ENCODE measurements at regions not wholly inside any gene's neighbourhood (a gene's known extent, or its start where the extent isn't known, plus 50 kb on each side); places are given as distances from the start of the nearest gene placed in this dataset.
"Not testable (repeated sequence)": the region's sequence is repeated elsewhere in the genome, so short reads cannot be mapped to it uniquely, and the experiment has no call there.

DNA sequence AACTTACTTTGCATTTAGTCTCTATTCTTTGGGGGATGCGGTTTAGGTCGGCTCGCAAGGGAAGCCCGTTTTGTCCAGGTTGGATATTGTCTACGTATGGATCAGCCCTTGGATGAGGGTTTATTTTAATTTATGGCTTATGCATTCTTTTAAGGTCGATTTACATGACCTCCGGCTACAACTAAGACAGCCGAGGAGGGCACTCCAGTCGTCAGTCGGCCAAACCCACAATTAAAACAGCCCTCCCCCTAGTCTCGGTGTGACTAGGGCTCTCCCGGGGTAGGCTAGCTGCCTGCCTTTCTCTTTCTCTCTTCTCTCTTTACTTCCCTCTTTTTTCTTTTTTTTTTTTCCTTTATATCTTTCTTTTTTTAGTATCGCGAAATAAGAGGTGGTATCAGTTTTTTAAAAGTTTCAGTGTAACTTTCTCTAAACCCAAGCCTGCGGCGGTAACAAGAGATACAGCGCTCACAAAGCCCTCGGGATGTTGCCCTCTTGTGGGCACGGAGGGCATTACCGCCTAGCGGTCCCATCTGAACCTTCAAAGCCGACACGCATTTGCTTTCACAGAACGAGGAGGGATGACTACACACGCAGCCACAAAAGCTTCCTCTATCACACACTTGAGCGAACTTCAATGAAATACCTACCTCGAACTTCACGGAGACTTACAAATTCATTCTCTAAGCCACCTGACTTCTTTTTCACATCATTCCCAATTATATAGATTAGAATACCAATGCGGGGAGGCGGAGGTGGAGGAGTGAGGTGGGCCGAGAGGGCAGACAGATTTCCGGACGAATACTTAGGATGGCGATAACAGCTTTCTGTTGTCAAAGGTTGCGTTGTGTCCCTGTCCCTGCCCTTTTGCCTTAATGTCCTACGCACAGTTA lies 132.3 kb upstream of the C11orf58 start:
- DNase-seq (ENCODE audit: low read depth in 2 of 2), result peak; percentile 71 to 85

DNA sequence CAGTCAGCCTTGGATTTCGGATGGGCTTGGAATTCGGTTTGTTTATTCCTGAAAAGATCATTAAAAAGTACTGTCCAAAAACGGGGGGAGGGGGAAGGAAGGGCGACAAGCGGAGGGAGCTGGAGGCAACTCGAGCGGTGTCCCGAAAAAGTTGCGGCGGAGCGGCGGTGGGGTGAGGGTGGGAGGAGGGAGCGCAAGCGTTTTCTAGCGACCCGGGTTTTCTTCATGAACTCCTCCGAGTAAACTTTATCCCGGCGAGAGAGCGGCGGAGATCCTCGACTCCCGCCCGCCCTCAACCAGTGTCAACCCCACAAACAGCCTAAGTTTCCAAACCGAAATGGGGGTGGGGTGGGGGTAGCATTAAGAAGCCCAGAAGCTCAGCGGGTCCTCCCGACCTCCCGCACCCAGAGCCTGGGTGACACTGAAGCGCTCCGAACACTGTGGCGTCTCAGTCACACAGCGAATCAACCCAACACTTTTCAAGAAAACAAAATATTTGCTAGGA lies 133.0 kb upstream of the C11orf58 start:
- no peak for DNase-seq (ENCODE audit: low read depth in 2 of 2)

DNA sequence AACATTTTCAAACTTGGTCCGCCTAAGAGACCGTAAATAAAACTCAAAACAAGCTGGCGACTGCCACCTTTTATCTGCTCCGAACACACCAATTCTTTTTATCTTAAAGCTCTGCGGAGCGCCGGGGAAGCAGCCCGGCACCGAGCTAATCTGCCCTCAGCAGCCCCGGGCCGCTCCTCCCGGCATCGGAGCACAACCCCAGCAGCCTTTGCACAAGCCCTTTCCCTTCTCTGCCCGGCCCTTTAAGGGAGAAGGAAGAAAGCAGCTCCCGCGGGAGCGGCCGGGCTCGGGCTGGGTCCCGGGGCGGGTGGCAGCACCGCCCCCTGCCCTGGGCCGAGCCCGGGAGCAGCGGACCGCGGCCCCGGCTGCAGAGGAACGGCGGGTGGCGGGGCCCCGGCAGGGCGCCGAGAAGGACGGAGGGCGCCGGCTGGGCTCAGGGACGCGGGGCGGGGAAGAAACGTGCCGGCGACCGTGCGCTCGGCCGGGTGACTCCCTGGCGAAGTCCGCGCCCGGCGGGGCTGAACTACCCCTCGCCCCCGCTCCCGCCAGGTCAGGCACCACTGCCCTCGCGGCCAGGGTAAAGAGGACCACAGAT lies 133.6 kb upstream of the C11orf58 start:
- DNase-seq (ENCODE audit: low read depth in 2 of 2), result no peak

DNA sequence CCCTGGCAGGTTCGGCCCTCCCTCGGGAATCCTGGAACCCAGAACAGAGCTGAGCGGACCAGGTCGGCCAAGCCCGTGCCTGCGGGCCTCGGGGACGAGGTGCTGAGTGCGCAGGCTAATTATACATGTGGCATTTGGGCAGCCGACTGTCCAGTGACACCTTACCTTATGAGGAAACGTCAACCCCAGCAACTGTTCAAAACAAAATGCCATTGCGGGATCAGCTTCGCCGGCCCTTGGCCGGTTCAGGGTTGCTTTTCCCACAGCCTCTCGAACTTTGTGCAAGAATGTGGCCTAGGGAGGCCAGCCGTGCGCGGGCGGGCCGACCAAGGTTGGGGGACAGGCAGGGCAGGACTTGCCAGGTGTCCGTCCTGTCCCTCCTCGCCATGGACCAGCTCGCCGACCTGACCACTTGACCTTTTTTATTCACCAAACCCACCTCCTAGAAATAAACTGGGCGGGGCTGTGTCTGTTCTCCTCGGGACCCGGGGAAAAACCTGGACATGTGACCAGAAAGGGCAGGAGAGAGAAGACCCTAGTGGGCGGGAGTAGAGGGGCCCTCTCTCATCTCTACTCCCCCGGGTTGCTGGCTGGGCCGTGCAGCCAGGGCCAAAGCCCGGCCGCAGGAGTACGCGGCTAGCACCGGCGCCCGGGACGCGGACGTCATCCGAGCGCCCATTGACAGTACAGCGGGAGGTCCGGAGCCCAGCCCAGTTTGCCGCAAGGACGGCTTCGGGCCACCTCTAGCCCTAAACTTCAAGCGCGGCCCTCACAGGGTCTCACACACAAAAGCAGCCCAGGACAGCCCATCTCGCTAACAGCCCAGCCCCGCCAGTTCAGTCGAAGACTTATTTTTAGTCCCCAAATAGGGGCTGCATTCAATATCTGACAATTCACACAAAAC lies 134.3 kb upstream of the C11orf58 start:
- DNase-seq (ENCODE audit: low read depth in 2 of 2), result no peak

DNA sequence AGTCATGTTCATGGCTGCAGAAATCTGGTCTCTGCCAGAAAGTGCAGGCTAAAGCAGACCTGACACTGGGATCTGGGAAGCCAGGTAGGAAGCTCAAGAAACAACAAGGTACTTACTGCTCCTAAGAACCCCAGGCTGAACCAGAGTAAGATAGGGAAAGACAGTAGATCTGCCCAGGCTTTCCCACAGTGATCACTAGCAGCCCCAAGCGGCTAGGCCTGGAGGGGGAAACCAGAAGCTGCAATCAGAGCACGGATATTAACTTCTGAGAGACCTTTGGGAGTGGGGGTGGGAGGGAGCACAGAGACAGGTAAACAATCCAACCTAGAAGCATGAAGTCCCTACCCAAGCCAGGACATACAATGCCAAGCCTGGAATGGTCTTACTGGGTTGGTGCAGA lies 135.2 kb upstream of the C11orf58 start:
- DNase-seq (ENCODE audit: low read depth in 2 of 2), result no peak

DNA sequence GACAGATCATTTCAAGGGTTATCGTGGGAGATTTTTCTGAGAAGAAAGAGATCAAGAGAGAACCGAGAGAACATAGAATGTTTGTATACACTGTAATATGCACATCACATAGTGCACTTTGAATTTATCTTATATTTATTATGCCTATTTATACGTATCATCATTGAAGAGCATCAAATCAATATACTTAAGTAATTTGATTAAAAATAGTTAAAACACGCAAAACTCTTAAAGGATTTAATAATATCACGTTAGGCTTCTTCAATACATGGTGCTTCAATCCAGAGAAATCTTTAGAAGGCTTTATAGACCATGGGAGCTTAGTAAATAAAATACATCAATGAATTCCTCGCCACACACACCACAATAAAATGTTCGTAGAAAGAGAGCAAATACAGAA lies 139.5 kb upstream of the C11orf58 start:
- DNase-seq (ENCODE audit: low read depth in 2 of 2), result no peak

DNA sequence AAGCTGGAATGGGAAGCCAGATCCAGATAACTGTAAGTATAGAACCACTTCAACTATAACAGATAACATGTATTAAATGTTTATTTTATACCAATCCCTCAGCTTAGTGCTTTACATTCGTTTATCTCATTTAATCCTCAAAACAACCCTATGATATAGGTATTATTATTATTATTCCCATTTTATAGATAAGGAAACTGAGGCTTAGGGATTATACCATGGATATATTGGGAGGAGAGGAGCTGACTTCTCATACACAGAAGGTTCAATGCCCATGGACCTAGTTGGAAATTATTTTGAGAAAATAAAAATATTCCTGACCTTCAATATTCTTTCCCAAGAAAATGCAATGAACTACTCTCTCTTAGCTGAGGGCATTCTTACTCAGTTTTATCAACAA lies 140.4 kb upstream of the C11orf58 start:
- no peak for DNase-seq (ENCODE audit: low read depth in 2 of 2)

DNA sequence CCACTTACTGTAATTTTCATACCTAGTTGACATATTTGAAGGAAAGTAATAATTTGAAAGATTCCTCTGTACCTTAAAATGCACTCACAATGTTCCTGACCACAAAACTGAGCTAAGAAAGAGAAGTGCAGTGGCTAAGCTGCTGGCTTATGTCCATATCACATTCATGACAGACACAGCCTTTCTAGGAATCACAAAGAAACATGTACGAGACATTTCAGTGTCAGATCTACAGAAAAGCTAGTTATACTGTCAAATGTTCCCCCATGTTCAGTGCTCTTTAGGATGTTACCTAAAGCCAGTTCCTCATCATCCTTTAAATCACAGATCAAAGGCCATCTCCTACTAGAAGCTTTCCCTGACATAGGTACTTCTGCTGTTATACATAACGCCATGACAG lies 142.2 kb upstream of the C11orf58 start:
- DNase-seq (ENCODE audit: low read depth in 2 of 2), result no peak

DNA sequence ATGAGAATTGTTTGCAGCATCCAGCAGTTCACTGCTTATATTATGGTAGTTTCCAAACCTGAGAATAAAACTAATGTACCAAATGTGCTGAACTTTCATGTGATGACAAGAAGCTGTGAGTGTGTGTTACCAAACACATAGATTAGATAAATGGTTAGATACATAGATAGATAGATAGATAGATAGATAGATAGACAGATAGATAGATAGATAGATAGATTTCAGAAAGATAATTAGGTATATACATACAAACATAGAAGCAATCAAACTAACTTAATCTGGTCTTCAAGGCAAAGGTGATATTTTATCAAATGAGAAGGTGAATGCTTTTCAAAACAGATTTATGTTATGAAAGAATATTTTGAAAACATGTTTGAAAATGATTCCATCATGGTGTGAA lies 147.3 kb upstream of the C11orf58 start:
- DNase-seq (ENCODE audit: low read depth in 2 of 2), result no peak

DNA sequence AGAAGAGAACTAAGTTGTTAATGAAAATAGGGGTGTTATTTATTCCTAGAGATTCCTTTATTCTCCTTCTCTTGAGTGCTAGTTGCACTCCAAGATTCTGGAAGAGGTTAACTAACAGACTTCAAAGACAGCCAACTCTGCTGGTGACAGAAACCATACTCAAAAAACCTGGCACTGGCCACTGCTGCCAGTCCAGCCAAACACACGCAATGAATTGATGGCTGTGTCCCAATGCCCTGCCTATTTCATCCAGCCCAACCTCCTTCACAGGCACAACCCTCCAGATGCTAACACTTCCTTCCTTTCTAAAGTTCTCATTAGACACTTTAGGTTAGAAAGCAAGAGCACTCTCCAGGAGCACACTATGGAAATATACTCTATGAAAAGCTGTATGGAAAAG lies 150.8 kb upstream of the C11orf58 start:
- DNase-seq (ENCODE audit: low read depth in 2 of 2), result no peak

DNA sequence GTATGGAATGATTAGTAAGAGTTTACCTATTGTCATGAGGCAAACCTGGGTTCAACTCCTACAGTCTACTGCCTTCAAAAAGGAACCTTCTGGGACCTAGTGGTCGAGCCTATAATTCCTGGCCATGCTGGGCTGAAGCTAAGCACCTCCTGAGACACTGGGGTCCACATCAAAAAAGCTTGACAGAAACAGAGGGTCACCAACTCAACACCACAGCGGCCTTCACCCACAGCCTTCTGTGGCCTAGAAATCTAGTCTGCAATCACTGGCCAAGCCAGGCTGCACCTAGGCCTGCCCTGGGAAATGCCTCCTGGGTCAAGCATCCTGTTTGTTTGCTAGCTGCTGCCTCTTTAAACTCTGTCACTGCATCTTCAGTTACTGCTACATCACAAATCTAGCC lies 153.9 kb upstream of the C11orf58 start:
- DNase-seq (ENCODE audit: low read depth in 2 of 2), result no peak

DNA sequence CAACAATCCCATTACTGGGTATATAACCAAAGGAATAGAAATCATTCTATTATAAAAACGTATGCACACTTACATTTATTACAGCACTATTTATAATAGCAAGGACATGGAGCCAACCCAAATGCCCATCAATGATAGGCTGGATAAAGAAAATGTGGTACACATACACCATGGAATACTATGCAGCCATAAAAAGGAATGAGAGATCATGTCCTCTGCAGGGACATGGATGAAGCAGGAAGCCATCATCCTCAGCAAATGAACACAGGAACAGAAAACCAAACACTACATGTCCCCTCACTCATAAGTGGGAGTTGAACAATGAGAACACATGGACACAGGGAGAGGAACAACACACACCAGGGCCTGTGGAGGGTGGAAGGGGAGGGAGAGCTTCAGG lies 157.4 kb upstream of the C11orf58 start:
- DNase-seq (ENCODE audit: low read depth in 2 of 2), result not testable (repeated sequence)

DNA sequence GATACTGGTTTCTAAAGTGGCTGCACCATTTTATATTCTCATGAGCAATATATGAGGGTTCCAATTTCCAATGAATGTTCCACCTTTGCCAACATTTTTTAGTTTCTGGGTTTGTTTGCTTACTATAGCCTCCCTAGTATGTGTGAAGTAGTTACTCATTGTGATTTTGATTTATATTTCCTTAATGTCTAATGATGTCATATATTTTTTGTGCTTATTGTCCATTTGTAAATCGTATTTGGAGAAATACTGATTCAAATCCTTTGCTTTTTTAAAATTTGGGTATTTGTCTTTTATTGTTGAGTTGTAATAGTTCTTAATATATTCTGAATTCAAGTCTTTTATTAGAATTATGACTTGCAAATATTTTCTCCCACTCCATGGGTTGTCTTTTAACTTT lies 161.0 kb upstream of the C11orf58 start:
- DNase-seq (ENCODE audit: low read depth in 2 of 2), result no peak

DNA sequence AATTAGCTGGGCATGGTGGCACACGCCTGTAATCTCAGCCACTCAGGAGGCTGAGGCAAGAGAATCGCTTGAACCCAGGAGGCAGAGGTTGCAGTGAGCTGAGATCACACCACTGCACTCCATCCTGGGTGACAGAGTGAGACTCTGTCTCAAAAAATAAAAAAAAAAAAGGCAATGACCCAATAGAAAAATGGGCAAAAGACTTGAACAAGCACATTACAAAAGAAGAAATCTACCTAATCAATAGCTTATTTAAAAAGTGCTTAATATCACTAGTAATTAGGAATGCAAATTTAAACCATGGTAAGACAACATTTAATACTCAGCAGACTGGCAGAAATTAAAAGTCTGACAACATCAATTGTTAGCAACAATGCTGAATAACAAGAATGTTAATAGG lies 163.6 kb upstream of the C11orf58 start:
- DNase-seq (ENCODE audit: low read depth in 2 of 2), result not testable (repeated sequence)

DNA sequence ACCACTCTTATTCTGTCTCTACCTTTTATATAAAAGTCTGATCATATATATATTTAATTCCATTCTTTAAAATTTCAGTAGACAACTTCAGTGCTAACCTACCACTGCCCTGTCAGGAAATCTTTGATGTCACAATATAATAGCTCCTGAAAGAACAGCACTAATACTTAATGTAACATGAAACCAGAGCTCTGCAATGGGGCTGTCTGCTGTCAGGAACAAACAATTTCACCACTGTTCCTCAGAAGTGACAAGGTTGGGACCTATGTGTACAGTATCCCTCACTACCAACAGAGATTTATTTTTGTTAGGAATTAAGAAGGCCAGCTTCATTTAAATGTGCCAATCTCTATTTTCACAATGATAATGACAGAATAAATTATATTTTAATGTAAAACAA lies 165.5 kb upstream of the C11orf58 start:
- DNase-seq (ENCODE audit: low read depth in 2 of 2), result no peak

DNA sequence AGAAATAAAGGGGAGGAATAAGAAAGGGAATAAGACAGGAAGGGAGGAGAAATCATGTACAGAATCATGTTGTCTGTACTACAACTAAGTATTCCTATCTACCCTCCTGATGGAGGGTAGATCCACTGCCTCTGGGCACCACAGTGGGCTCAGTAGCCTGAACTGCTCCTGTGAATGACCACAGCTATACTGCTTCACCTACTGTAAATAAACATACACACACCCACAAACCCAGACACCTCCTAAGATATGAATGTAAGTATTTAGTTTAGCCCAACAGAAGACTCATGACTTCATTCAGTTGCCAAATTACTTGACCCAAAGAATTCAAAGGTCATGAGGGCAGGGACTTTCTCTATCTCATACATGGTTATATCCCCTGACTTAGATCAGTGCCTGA lies 177.3 kb upstream of the C11orf58 start:
- no peak for DNase-seq (ENCODE audit: low read depth in 2 of 2)

DNA sequence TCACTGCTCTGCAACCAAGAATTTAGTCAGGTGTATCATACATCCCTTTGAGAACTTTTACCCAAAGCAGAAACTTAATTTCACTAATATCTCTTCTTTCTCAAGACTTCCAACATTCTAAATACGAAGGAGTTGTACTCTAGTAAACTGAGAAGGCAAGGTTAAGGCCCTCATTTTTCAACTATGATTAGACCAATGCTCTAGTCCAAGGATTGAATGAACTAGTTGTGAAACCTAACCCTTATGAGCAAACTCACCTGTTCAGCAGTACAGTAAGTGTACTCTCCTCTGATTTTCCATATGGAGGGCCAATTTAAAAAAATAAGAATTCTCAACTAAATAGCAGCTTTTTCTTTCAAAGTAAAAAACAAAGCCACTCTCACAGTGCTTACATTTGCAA lies 180.0 kb upstream of the C11orf58 start:
- no peak for DNase-seq (ENCODE audit: low read depth in 2 of 2)

DNA sequence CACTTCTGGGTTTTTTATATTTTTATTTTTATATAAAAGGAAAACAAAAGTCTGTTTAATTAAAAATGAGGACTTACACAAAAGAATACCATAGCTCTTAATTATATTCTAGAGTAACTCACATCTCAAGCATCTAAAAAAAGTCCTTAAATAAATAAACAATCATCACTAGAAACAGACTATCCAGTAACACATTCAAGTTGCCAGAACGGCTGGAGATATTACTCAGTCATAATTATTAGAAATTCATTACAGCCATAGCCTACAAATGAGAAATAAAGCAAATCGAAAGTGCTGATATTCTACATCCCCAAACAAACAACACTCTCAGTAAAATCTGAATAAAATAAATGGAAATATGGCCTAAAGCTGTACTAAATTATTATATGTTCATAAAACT lies 182.5 kb upstream of the C11orf58 start:
- no peak for DNase-seq (ENCODE audit: low read depth in 2 of 2)

DNA sequence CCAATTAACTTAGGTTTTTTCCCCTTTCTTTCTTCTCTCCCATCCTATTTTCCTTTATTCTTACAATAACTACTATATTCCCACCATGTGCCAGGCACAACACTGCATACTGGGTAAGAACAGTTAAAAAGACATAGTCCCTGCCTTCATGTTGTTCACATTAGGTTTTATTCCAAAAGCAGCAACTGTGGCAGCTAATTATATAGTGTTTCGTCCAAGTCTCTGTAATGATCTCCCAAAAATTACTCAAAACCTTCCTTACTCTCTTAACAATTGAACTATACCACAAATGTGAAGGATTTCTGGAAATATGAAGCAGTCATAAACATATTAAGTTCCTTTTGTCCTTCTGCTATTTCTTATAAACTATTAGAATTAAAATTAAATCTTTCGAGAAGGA lies 184.1 kb upstream of the C11orf58 start:
- DNase-seq (ENCODE audit: low read depth in 2 of 2), result no peak

DNA sequence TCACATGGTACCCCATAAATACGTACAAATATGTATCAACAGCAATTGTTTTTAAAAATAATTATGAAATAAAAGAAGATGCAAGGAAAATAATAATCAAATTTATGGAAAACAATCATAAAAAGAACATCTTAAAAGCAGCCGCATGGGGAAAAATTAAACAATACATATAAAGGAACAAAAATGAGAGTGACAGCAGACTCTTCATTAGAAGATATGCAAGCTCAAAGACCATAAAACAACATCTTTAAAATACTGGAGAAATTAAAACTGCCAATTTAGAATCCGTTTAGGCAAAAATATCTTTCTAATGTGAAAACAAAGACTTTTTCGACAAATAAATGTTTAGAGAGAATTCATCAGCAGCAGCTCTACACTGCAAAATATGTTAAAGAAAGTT lies 190.6 kb upstream of the C11orf58 start:
- no peak for DNase-seq (ENCODE audit: low read depth in 2 of 2)

DNA sequence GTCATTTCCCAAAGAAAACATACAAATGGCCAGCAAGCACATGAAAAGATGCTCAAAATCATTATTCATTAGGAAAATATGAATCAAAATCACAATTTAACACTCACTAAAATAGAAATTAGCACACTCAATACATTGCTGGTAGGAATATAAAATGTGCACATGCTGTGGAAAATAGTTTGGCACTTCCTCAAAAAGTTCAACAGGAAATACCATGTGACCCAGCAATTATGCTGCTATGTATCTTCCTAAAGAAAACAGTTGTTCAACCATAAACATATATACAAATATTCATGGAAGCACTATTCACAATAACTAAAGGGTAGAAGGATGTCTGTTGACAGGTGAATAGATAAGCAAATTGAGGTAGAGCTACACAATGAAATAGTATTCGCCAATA lies 187.3 kb upstream of the SOX6 start:
- DNase-seq (ENCODE audit: low read depth in 2 of 2), result no peak

DNA sequence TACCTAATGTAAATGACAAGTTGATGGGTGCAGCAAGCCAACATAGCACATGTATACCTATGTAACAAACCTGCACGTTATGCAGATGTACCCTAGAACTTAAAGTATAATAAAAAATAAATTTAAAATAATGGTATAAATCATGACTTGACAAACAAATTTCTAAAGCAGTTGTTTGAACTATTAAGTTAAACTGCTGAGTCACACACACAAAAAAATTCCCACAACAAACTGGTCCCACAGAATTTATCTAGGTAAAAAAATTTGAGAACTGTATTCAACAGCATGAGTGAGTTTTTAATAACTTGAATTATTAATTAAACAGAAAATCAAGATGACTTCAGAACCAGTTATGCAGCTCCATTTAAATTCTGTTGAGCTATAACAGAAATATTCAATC lies 186.0 kb upstream of the SOX6 start:
- no peak for DNase-seq (ENCODE audit: low read depth in 2 of 2)
